ENCODE measurements at regions not wholly inside any gene's neighbourhood (a gene's known extent, or its start where the extent isn't known, plus 50 kb on each side); places are given as distances from the start of the nearest gene placed in this dataset.
"Not testable (repeated sequence)": the region's sequence is repeated elsewhere in the genome, so short reads cannot be mapped to it uniquely, and the experiment has no call there.

GRCh38 chr2:67879586-67880290 lies 183.1 kb downstream of the C1D start:
- DNase-seq = no peak

- no peak for DNase-seq
Measured at GRCh38 chr2:67880291-67880761, 182.5 kb downstream of the C1D start.

GRCh38 chr2:67881816-67882215 lies 181.0 kb downstream of the C1D start:
- no peak for DNase-seq

GRCh38 chr2:67883316-67884087 lies 179.3 kb downstream of the C1D start:
- DNase-seq = no peak

- DNase-seq = no peak
Measured at GRCh38 chr2:67888351-67889005, 174.3 kb downstream of the C1D start.

- no peak for DNase-seq
Measured at GRCh38 chr2:67889056-67889455, 173.7 kb downstream of the C1D start.

- DNase-seq = no peak
Measured at GRCh38 chr2:67891642-67892041, 171.2 kb downstream of the C1D start.

GRCh38 chr2:67892339-67892846 lies 170.4 kb downstream of the C1D start:
- no peak for DNase-seq

- no peak for DNase-seq
Measured at GRCh38 chr2:67895227-67895941, 167.4 kb downstream of the C1D start.

- DNase-seq = no peak
Measured at GRCh38 chr2:67896076-67896475, 166.7 kb downstream of the C1D start.

GRCh38 chr2:67896476-67896875 lies 166.3 kb downstream of the C1D start:
- DNase-seq = no peak

- no peak for DNase-seq
Measured at GRCh38 chr2:67898595-67898994, 164.2 kb downstream of the C1D start.

- DNase-seq = no peak
Measured at GRCh38 chr2:67899187-67899586, 163.6 kb downstream of the C1D start.

GRCh38 chr2:67900826-67901225 lies 162.0 kb downstream of the C1D start:
- DNase-seq = no peak

- no peak for DNase-seq
Measured at GRCh38 chr2:67904566-67904965, 158.2 kb downstream of the C1D start.

- no peak for DNase-seq
Measured at GRCh38 chr2:67904966-67905365, 157.8 kb downstream of the C1D start.

GRCh38 chr2:67906547-67906946 lies 156.3 kb downstream of the C1D start:
- DNase-seq = not testable (repeated sequence)

- DNase-seq = no peak
Measured at GRCh38 chr2:67917332-67918054, 145.3 kb downstream of the C1D start.

- DNase-seq = no peak
Measured at GRCh38 chr2:67918471-67918870, 144.3 kb downstream of the C1D start.

GRCh38 chr2:67919490-67919889 lies 143.3 kb downstream of the C1D start:
- DNase-seq = no peak

GRCh38 chr2:67922080-67922785 lies 140.6 kb downstream of the C1D start:
- no peak for DNase-seq

GRCh38 chr2:67923696-67924095 lies 139.1 kb downstream of the C1D start:
- no peak for DNase-seq

All from inflammatory macrophage treated with lipopolysaccharide for 4 hours (primary cell).